ENCODE measurements at regions not wholly inside any gene's neighbourhood (a gene's known extent, or its start where the extent isn't known, plus 50 kb on each side); places are given as distances from the start of the nearest gene placed in this dataset.

GRCh38 chr11:92841719-92842118, 127.7 kb upstream of the MTNR1B start (continued):
- no peak for TF ChIP-seq CTCF (conservative IDR thresholded peaks at IDR 0.05; ENCODE audit: low read depth in 2 of 2)

GRCh38 chr11:92843455-92843854, 126.0 kb upstream of the MTNR1B start:
- Histone ChIP-seq H3K4me1 (ENCODE audit: insufficient read depth) (peaks cover 7% of the 10 kb centered on the region), H3F3A (replicated peaks; ENCODE audit: low read depth) (no peaks in the 10 kb centered on the region), H3K27ac (ENCODE audit: low read depth) (no peak overlapping the region), H2AFZ (no peak overlapping the region), H3K4me2 (no peak overlapping the region), H3K79me2 (replicated peaks; ENCODE audit: insufficient read depth) (no peaks in the 10 kb centered on the region), H3K36me3 (ENCODE audit: insufficient read depth) (no peaks in the 10 kb centered on the region; the same call in 1 of the 2 replicates), H4K20me1 (replicated peaks; ENCODE audit: insufficient read depth) (no peaks in the 10 kb centered on the region), H3K9me2 (ENCODE audit: insufficient read depth) (no peaks in the 10 kb centered on the region), H3K27me3 (ENCODE audit: insufficient read depth) (no peaks in the 10 kb centered on the region), H3K4me3 (no peak overlapping the region)
- Mint-ChIP-seq H3K36me3 (ENCODE audit: low read depth) (peaks cover 47% of the 10 kb centered on the region), H3K4me3 (no peak overlapping the region), H3K9me3 (no peaks in the 10 kb centered on the region), H3K27ac (peak overlapping the region; percentile 11; the same call in 1 of the 2 replicates), H3K27me3 (ENCODE audit: insufficient read depth, low read depth, poor library complexity) (peaks cover 2% of the 10 kb centered on the region), H3K4me1 (peaks cover 43% of the 10 kb centered on the region)
- no peak for ATAC-seq
- TF ChIP-seq ZNF114 (CRISPR knock-in tag; IDR thresholded peaks at IDR 0.05) (no peak), CREB1 (CRISPR knock-in tag; IDR thresholded peaks at IDR 0.05; ENCODE audit: low read depth) (no peak), CTCF (conservative IDR thresholded peaks at IDR 0.05; ENCODE audit: low read depth in 2 of 2) (no peak), REST (IDR thresholded peaks at IDR 0.05; ENCODE audit: unreplicated experiment) (no peak), ETS1 (IDR thresholded peaks at IDR 0.05) (no peak), POLR2AphosphoS5 (IDR thresholded peaks at IDR 0.05; ENCODE audit: low read depth) (no peak)
- no peak for DNase-seq (ENCODE audit: low spot score)

Data from GM23338 (cell line).